ENCODE measurements at regions not wholly inside any gene's neighbourhood (a gene's known extent, or its start where the extent isn't known, plus 50 kb on each side); places are given as distances from the start of the nearest gene placed in this dataset.

DNA sequence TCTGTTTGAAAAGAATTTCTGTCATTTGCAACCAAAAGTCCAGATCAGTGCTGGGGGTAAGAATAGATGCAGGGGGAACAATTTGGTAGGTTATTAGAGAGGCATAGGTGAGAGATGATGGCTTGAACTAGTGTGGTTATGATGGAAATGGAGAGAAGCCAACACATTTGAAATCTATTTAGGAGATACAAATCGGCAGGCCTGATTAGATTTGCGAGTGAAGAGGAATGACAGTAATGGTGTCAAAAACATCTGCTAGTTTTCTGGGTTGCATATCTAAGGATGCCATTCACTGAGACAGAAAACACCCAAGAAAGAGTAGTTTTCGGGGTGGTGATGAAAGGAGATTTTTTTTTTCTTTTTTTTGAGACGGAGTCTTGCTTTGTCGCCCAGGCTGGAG is 138.1 kb downstream of the LMNTD1 start:
- no peak for TF ChIP-seq POLR2A (IDR thresholded peaks at IDR 0.05; ENCODE audit: extremely low read depth, insufficient read length)
- TF ChIP-seq, protein P1, sequence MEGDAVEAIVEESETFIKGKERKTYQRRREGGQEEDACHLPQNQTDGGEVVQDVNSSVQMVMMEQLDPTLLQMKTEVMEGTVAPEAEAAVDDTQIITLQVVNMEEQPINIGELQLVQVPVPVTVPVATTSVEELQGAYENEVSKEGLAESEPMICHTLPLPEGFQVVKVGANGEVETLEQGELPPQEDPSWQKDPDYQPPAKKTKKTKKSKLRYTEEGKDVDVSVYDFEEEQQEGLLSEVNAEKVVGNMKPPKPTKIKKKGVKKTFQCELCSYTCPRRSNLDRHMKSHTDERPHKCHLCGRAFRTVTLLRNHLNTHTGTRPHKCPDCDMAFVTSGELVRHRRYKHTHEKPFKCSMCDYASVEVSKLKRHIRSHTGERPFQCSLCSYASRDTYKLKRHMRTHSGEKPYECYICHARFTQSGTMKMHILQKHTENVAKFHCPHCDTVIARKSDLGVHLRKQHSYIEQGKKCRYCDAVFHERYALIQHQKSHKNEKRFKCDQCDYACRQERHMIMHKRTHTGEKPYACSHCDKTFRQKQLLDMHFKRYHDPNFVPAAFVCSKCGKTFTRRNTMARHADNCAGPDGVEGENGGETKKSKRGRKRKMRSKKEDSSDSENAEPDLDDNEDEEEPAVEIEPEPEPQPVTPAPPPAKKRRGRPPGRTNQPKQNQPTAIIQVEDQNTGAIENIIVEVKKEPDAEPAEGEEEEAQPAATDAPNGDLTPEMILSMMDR (IDR thresholded peaks at IDR 0.05; ENCODE audit: low read depth, low read length) = no peak
